SK-N-SH (cell line): ENCODE measurements at regions not wholly inside any gene's neighbourhood (a gene's known extent, or its start where the extent isn't known, plus 50 kb on each side); places are given as distances from the start of the nearest gene placed in this dataset.

ENCODE experiments used
- CHD2 ChIP-seq: fragments of 150-350 bp; IDR thresholded peaks from 2 replicates; pipeline ENCODE4 v1.6.1; 2018; ENCODE audit warnings: low read length; ENCODE audit not compliant: partially characterized antibody
- CTCF ChIP-seq: fragments of 200-600 bp; sonication (generic); IDR thresholded peaks from 2 replicates; pipeline ENCODE4 v1.6.1; 2017; ENCODE audit warnings: antibody characterized with exemption, mild to moderate bottlenecking, moderate library complexity
- FOXM1 ChIP-seq: IDR thresholded peaks from 2 replicates; pipeline ENCODE4 v1.4.0; 2012; ENCODE audit warnings: low read depth, mild to moderate bottlenecking
- JUND ChIP-seq: IDR thresholded peaks from 2 replicates; pipeline ENCODE4 v1.4.0; 2012
- MXI1 ChIP-seq: IDR thresholded peaks from 2 replicates; pipeline ENCODE4 v1.6.1; 2012; ENCODE audit warnings: mild to moderate bottlenecking, low read depth, low read length, improper control_type of control experiment
- NFIC ChIP-seq: IDR thresholded peaks from 2 replicates; pipeline ENCODE4 v1.4.0; 2012; ENCODE audit warnings: borderline replicate concordance
- NRF1 ChIP-seq: IDR thresholded peaks from 2 replicates; pipeline ENCODE4 v1.6.1; 2012; ENCODE audit warnings: low read depth, mild to moderate bottlenecking, low read length
- POLR2AphosphoS5 ChIP-seq: IDR thresholded peaks from 2 replicates; pipeline ENCODE4 v1.6.1; 2012; ENCODE audit warnings: low read depth, low read length
- RXRA ChIP-seq: IDR thresholded peaks from 2 replicates; pipeline ENCODE4 v1.4.0; 2012; ENCODE audit warnings: low read depth, mild to moderate bottlenecking, borderline replicate concordance
- SMC3 ChIP-seq: IDR thresholded peaks from 2 replicates; pipeline ENCODE4 v1.6.1; 2012; ENCODE audit warnings: low read depth, low read length, improper control_type of control experiment
- TCF12 ChIP-seq: IDR thresholded peaks from 2 replicates; pipeline ENCODE4 v1.4.0; 2012
- TF ChIP-seq, protein P1 (sequence below): IDR thresholded peaks from 2 replicates; pipeline ENCODE4 v1.4.0; 2012; ENCODE audit warnings: low read depth

GRCh38 chr4:97238956-97239666 is 904.2 kb downstream of the STPG2 start:
- TF ChIP-seq CTCF (no peak), TCF12 (no peak), SMC3 (no peak), RXRA (no peak), FOXM1 (no peak), CHD2 (no peak), NRF1 (no peak), JUND (no peak), POLR2AphosphoS5 (no peak), MXI1 (no peak), NFIC (no peak)
- TF ChIP-seq, protein P1, sequence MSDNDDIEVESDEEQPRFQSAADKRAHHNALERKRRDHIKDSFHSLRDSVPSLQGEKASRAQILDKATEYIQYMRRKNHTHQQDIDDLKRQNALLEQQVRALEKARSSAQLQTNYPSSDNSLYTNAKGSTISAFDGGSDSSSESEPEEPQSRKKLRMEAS = no peak
